HG03135 (cell line): ENCODE measurements at regions not wholly inside any gene's neighbourhood (a gene's known extent, or its start where the extent isn't known, plus 50 kb on each side); places are given as distances from the start of the nearest gene placed in this dataset.

ENCODE experiments used
- ATAC-seq: cut with Tn5 transposase; IDR thresholded peaks from one replicate; pipeline ENCODE4 v1.9.1; 2021; ENCODE audit warnings: mild to moderate bottlenecking, moderate library complexity; ENCODE audit not compliant: unreplicated experiment

DNA sequence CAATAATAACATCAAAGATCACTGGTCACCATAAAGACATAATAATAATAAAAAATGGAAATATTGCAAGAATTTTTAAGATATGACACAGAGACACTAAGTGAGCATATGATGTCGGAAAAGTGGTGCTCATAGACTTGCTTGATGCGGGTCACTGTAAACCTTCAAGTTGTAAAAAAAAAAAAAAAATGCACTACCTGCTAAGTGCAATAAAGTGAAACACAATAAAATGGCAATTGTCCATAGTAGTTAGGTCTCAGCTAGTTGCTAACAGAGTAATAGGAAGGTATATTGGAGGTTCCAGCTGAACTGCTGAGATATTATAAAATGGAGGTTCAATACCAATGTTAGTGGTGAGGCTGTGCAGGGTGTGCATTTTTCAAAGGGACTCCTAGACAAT, 146.6 kb upstream of the MRPS22 start:
- ATAC-seq = no peak

- ATAC-seq = no peak
Measured at GRCh38 chr3:139198186-139198585, 145.6 kb upstream of the MRPS22 start.

- no peak for ATAC-seq
Measured at GRCh38 chr3:139198929-139199328, 144.9 kb upstream of the MRPS22 start.

GRCh38 chr3:139199421-139200010, 144.3 kb upstream of the MRPS22 start:
- no peak for ATAC-seq

DNA sequence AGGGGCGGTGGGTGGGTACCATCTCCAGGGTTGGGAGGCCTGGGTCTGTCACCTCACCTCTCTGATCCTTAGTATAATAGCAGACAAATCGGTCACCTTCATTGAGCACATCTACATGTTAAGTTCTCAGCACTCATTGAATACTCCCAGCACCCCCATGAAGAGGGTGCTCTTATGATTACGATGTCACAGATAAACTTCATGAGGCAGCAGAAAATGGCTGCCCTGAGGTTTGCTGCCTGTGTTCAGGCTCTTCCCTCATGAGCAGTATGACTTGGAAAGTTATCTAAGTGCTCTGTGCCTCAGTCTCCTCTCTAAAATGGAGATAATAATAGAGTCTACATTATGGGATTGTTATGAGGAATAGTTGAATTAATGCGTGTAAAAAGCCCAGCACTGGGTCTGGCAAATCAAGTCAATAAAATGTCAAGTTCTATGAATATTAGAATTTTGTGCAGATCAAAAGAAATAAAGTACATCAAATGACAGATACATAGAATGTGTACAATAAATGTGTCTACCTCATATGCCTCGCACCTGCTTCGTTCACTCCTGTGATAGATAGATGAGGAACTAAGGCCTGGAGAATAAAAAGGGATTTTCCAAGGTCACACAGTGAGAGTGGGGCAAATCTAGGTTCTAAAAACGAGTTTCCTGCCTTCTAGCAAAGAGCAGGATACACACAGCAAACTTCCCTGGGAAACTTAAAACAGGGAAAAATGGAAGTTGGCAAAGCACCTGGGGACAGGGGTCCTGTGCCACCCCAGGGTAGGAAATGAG, 142.2 kb upstream of the MRPS22 start:
- ATAC-seq = no peak

DNA sequence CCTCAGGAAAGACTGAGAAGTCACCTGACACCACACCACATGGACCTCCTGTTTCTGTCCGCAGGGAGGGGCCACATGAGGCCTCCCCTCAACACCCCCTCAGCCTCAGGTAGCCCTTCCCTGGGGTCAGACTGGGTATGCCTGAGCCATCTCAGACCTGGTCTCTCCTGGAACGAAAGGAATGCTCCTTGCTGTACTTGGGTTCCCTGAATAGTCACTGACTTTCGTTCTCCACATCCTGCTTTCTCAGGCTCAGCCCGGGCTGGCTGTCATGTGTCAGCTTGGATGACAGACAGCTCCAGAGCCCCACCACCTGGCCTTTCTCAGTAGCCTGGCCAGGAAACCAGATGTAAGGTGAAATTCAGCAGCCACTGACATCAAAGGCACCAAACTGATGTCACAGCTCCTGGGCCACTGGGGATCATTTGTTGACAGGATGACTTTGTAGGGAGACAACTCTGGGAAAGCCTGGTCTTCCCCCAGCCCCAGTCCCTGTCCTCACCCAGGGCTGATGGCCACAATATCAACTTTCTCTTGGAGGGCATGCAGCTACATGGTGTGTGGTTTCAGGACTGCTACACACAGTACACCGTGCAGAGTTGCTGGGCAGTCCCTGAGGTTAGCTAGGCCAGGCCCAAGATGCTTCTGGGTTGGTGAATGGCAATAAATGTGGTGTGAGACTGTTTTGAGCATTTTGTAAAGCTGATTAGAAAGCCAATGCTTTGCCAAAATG, 141.4 kb upstream of the MRPS22 start:
- ATAC-seq = peak; percentile 77

DNA sequence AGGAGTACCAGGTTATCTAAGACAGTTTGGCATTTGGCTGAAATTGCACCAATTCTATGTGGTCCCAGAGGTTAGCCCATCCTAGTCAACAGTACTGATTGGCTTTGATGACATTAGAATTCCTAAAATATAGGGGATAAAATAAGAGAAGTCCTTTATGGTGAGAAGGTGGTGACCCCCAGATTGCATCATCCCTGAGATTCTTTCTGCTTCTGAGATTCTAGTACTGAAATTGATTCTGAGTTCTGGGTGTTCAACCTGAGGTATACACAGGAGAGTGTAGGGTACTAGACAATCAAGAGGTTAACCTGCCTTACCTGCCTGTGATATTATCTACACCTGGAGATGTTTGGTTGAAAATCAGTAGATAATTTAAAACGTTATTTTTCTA, 140.9 kb upstream of the MRPS22 start:
- no peak for ATAC-seq

DNA sequence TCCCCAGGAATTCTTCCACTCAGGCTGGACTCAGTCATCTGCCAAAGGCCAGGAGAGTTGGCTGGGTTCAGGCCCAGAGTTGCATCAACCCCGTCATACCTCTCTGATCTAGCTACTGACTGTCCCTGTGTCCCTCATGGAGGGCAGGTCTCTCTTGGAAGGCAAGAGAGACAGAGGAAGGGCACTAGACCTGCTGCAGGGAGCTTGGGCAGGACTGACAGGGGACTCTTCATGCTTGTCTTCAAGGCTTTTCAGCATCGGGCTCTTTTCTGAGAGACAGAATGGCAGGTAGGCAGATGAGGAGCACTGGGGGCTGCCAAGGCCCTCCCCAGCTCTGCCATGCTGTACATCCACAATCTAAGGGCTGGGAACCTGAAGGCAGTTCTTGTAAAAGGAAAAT, 140.1 kb upstream of the MRPS22 start:
- no peak for ATAC-seq

- no peak for ATAC-seq
Measured at GRCh38 chr3:139204728-139205127, 139.1 kb upstream of the MRPS22 start.

DNA sequence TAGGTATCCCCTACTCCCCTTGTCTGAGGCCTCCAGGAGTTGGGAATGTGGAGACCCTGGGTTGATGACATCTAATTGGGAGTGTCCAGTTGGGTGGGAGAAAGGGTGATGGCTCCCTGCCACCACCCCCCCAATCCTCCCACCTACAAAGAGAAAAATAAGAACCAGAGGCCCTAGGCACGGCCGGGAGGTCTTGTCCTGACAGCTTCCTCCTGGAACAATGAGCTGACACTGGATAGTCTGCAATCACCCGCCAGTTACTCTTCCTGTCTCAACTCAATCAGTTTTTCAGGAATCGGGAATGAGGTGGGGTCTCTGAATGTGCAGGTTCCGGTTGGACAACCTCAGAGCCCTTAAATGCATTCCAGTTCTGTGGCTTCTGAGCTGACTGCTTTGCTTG, 129.9 kb upstream of the MRPS22 start:
- no peak for ATAC-seq

DNA sequence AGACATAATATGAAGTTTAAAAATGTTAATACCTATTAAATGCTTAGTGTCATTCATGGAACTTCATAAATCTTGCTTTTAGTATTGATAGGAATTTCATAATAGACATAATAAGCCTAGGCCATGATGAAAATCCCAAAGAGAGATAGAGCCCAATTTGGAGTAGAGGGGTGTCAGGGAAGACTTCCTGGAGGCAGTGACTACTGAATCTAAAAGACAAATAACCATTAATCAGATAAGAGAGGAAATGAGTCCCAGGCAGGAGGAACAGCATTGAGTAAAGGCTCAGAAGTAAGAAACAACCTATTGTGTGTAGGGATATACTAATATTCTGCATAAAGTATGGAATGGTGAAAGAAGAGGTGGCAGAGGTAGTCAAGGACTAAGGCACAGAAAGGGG, 126.9 kb upstream of the MRPS22 start:
- no peak for ATAC-seq

DNA sequence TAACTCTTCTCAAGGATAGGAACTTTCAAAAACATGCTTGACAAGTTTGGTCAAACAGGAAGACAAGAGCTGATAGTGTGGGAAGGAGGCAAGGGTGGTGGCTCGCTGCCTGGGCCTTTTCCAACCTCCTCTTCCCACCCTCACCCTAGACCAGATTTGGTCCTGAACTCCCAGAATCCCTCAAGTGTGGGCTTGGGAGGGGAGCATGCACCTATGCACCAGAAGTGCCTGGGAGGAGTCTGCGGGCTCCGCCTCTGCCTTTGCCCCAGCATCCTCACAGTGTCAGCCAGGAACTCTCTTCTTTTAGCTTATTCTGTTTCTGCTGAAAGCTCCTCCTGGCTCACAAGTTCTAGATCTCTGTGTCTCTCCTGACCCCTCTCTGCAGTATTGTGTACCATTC, 126.2 kb upstream of the MRPS22 start:
- ATAC-seq = no peak

GRCh38 chr3:139218046-139218445, 125.8 kb upstream of the MRPS22 start:
- no peak for ATAC-seq

DNA sequence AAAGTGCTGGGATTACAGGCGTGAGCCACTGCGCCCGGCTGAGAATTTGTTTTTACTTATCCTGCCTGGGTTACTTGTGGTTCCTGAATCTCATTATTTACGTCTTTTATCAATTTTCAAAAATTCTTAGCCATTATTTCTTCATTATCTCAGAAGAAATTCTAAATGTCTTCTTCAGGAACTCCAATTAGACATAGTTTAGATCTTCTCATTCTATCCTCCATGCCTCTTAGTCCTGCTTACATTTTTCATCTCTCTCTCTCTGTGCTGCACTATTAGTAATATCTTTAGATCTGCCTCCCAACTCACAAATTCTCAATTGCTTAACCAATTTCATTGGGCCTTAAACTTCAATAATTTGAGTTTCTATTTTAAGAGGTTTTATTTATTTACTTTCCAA, 124.4 kb upstream of the MRPS22 start:
- ATAC-seq = no peak

GRCh38 chr3:139222100-139222657, 121.6 kb upstream of the MRPS22 start:
- no peak for ATAC-seq

DNA sequence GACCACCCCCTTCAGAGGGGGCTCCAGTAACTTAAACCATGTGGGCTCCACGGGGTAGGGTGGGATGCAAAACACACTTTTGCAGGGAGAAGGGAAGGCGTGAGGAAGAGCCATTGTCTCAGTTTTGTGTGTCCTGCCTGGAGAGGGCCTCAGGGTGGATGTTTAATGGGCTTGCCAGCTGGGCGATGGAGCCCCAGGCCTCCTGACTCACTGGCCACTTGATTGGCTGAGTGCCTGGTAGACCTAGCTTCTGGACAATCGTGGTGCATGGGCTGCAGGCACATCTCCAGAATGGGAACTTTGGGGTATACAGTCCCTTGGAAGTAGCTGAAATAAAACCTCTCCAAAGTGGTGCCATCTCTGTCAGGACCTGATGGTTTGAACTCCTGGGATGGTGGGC, 118.3 kb upstream of the MRPS22 start:
- ATAC-seq = no peak

- ATAC-seq = no peak
Measured at GRCh38 chr3:139226731-139227130, 117.1 kb upstream of the MRPS22 start.

DNA sequence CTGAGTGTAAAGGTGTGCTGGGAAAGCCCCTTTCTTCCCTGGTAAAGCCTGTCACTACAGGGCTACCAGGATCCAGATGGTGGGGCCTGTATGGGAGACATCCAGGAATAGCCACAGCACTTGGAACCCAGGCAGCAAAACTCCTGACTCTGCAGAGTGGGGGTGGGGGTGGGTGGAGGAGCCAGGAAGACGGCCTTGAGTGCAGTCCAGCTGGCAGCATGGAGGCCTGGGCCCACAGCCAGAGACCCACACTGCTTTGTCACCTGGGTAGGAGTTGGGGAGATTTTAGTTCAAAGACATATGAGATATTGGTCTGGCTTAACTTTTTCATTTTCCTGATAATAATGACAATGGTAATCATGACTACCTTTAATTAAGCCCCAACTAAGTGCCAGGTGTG, 116.7 kb upstream of the MRPS22 start:
- no peak for ATAC-seq

DNA sequence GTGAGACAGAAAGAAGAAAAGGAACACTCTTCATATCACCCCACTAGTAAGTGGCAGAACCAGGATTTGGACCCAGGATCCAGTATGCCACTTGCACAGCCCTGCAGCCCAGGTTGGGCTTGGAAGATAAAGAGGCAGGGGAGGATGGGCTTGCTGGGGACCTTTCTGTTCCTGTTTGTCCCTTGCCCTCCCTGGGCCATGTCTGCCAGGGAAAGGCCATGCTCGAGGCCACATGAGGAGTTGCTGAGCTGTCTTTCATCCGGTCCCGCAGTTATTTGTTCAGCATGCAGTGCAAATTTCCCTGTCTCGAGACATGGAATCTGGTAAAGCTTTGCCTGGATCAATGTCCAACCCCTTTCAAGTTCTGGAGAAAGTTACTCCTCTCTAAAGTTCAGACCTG, 116.0 kb upstream of the MRPS22 start:
- ATAC-seq = no peak

DNA sequence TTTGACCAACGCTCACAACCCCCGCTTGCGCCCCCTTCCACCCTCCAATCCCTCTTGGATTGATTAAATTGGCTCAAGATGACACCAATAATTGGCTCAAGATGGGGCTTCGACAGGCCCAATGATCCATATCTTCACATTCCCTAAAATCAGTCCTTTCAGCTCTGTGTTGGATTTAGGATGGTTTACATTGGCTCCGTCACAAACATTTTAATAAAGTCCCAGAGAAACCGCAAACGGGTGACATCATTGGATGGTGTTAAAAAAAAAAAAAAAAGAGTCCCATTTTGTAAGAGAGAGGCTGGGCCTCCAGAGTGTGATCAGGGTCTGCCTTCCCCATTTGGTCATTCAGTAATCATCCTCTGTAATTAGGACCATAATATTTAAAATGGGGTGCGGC, 113.4 kb upstream of the MRPS22 start:
- no peak for ATAC-seq

GRCh38 chr3:139231555-139232281, 112.1 kb upstream of the MRPS22 start:
- no peak for ATAC-seq
